Esophagus squamous epithelium (tissue), 5 donors: ENCODE measurements at regions not wholly inside any gene's neighbourhood (a gene's known extent, or its start where the extent isn't known, plus 50 kb on each side); places are given as distances from the start of the nearest gene placed in this dataset.

Experiments used
- DNase-seq: peaks from one replicate; lab custom pipeline; 2025; lab: John Stamatoyannopoulos, UW
- H3K27ac ChIP-seq, 4 donors: fragments of 200-600 bp; sonication (generic); one replicate each; pipeline ENCODE4 v1.5.1; 2016 to 2019; ENCODE audit warnings: mild to moderate bottlenecking in 1 of 4
- H3K27me3 ChIP-seq, 4 donors: fragments of 200-600 bp; sonication (generic); 1 replicate in 3 of 4; 2 replicates in 1 of 4; pipeline versions ENCODE4 v1.5.1 to v1.6.0; 2017 to 2021; ENCODE audit warnings: antibody characterized with exemption in 1 of 4
- H3K36me3 ChIP-seq, 3 donors: fragments of 200-600 bp; sonication (generic); one replicate each; pipeline ENCODE4 v1.5.1; 2016 to 2019
- H3K4me1 ChIP-seq, 3 donors: fragments of 200-600 bp; sonication (generic); one replicate each; pipeline ENCODE4 v1.5.1; 2017 to 2019
- H3K4me3 ChIP-seq, 4 donors: fragments of 200-600 bp; sonication (generic); 1 replicate in 3 of 4; 2 replicates in 1 of 4; pipeline ENCODE4 v1.5.1; 2016 to 2019; ENCODE audit warnings: mild to moderate bottlenecking in 2 of 4, moderate library complexity in 1 of 4
- H3K9me3 ChIP-seq, 3 donors: fragments of 200-600 bp; sonication (generic); one replicate each; pipeline ENCODE4 v1.5.1; 2016 to 2019
- CTCF ChIP-seq, 6 experiments: fragments of 450-650 bp in 4 of 6; fragments of 200-600 bp in 2 of 6; sonication (generic) in 2 of 6; IDR thresholded peaks; one replicate each; pipeline ENCODE4 v1.5.1; 2016 to 2019; ENCODE audit warnings: antibody characterized with exemption in 6 of 6, mild to moderate bottlenecking in 4 of 6, moderate library complexity in 4 of 6
- POLR2A ChIP-seq, 4 donors: fragments of 450-650 bp; IDR thresholded peaks; one replicate each; pipeline ENCODE4 v1.6.1; 2017; ENCODE audit warnings: antibody characterized with exemption in 4 of 4, mild to moderate bottlenecking in 4 of 4, moderate library complexity in 3 of 4
- WGBS, 2 donors: methylation state at CpG; one replicate each; pipeline ENCODE4 v1.1.5; 2018; 5-methylcytosine and 5-hydroxymethylcytosine counted together
- intact Hi-C: fragments of 100-400 bp; cut with DNase I; formaldehyde crosslinking; loops from one replicate; pipeline ENCODE4 v1.15.0; 2022
- donor health status: DM: yes; HTN: yes; CAD: no.

- no peaks in the 10 kb centered on the region for H3K4me1 ChIP-seq
- 55 to 86% methylated on average over 1 of the region's 1 CpG for WGBS, 2 donors
- no peaks in the 10 kb centered on the region for H3K9me3 ChIP-seq
- H3K36me3 ChIP-seq: no peaks in the 10 kb centered on the region
- DNase-seq: no peak
- H3K4me3 ChIP-seq: no peak overlapping the region
- TF ChIP-seq POLR2A (IDR thresholded peaks at IDR 0.05): no peak
- TF ChIP-seq CTCF (IDR thresholded peaks at IDR 0.05): no peak
- H3K27me3 ChIP-seq: no peaks in the 10 kb centered on the region
- H3K27ac ChIP-seq: no peak overlapping the region
- intact Hi-C loops: no loop called here
These were observed 58.5 kb upstream of the TSLP start for GRCh38 chr5:111013011-111013410.

GRCh38 chr5:111016801-111017200 lies 54.7 kb upstream of the TSLP start:
- Histone ChIP-seq H3K4me1 (no peaks in the 10 kb centered on the region), H3K27me3 (no peaks in the 10 kb centered on the region), H3K4me3 (no peak overlapping the region), H3K27ac (no peak overlapping the region), H3K36me3 (no peaks in the 10 kb centered on the region), H3K9me3 (no peaks in the 10 kb centered on the region)
- intact Hi-C loops: no loop called here
- no peak for DNase-seq
- 65 to 73% methylated on average over 3 of the region's 3 CpGs for WGBS, 2 donors
- TF ChIP-seq CTCF (IDR thresholded peaks at IDR 0.05): no peak
- no peak for TF ChIP-seq POLR2A (IDR thresholded peaks at IDR 0.05)

- WGBS, 2 donors: 93% methylated on average over 1 of the region's 1 CpG
- intact Hi-C loops: no loop called here
- no peaks in the 10 kb centered on the region for H3K4me1 ChIP-seq
These were observed 53.8 kb upstream of the TSLP start for GRCh38 chr5:111017731-111018130.

More at GRCh38 chr5:111017731-111018130, 53.8 kb upstream of the TSLP start:
- no peak for TF ChIP-seq CTCF (IDR thresholded peaks at IDR 0.05)
- TF ChIP-seq POLR2A (IDR thresholded peaks at IDR 0.05): no peak
- Histone ChIP-seq H3K36me3 (no peaks in the 10 kb centered on the region), H3K4me3 (no peak overlapping the region), H3K27ac (no peak overlapping the region), H3K9me3 (no peaks in the 10 kb centered on the region), H3K27me3 (no peaks in the 10 kb centered on the region)
- DNase-seq: no peak
